ENCODE measurements at regions not wholly inside any gene's neighbourhood (a gene's known extent, or its start where the extent isn't known, plus 50 kb on each side); places are given as distances from the start of the nearest gene placed in this dataset.
A peak's percentile ranks its signal among the peaks of the same experiment; 100 is the strongest.

GRCh38 chr6:127641905-127642304 is 64.9 kb downstream of the C6orf58 start:
- TF ChIP-seq CTCF (conservative IDR thresholded peaks at IDR 0.05 in 1 of 2, IDR thresholded peaks at IDR 0.05 in 1 of 2; ENCODE audit: extremely low read depth in 1 of 2, insufficient read depth in 1 of 2, low read depth in 1 of 2, low read length in 2 of 2) (peak; percentile 67 to 82), EZH2 (IDR thresholded peaks at IDR 0.05; ENCODE audit: borderline replicate concordance, low read length) (no peak)

All from mammary epithelial cell (primary cell).